OCI-LY7 (cell line): ENCODE measurements at regions not wholly inside any gene's neighbourhood (a gene's known extent, or its start where the extent isn't known, plus 50 kb on each side); places are given as distances from the start of the nearest gene placed in this dataset.

Source experiments
- BruUV-seq: library from RNA; stranded (reverse); fragments of 400-500 nt; replicated peaks from 2 replicates; lab custom pipeline; 2021; lab: Mats Ljungman, UMichigan
- CTCF ChIA-PET: fragments of 300-600 bp; sonication (Branson Sonifier 250); formaldehyde crosslinking; loops from one replicate; lab custom pipeline; 2022; ENCODE audit warnings: antibody characterized with exemption; ENCODE audit not compliant: unreplicated experiment; lab: Charles Lee
- POLR2A ChIA-PET: fragments of 300-600 bp; sonication (Branson Sonifier 250); formaldehyde crosslinking; loops from one replicate; lab custom pipeline; 2022; ENCODE audit warnings: antibody characterized with exemption; lab: Charles Lee
- DNase-seq: peaks from one replicate; pipeline ENCODE4 v3.0.0-alpha.2; 2015; ENCODE audit warnings: low spot score
- H2AFZ ChIP-seq: fragments of 200-600 bp; sonication (generic), shearing (Covaris generic); 2 replicates; pipeline ENCODE4 v1.6.1; 2014; ENCODE audit warnings: mild to moderate bottlenecking, antibody characterized with exemption, low read length, moderate library complexity
- H3K27ac ChIP-seq: fragments of 200-600 bp; sonication (generic); 2 replicates; pipeline ENCODE4 v1.5.1; 2014; ENCODE audit warnings: mixed run types, low read depth, mild to moderate bottlenecking, moderate library complexity, low read length, inconsistent platforms; ENCODE audit not compliant: poor library complexity, severe bottlenecking
- H3K36me3 ChIP-seq: fragments of 200-600 bp; sonication (generic); 2 replicates; pipeline ENCODE4 v1.6.1; 2014; ENCODE audit warnings: mild to moderate bottlenecking, antibody characterized with exemption, low read length, moderate library complexity, mixed read lengths; ENCODE audit not compliant: insufficient read depth
- H3K4me1 ChIP-seq: fragments of 200-600 bp; sonication (generic); 2 replicates; pipeline ENCODE4 v1.5.1; 2014; ENCODE audit warnings: mild to moderate bottlenecking, low read length; ENCODE audit not compliant: insufficient read depth, poor library complexity, severe bottlenecking
- H3K4me2 ChIP-seq: fragments of 200-600 bp; sonication (generic); 2 replicates; pipeline ENCODE4 v1.6.1; 2014; ENCODE audit warnings: mild to moderate bottlenecking, low read length
- H3K4me3 ChIP-seq: fragments of 200-600 bp; sonication (generic); 2 replicates; pipeline ENCODE4 v1.5.1; 2014; ENCODE audit warnings: mild to moderate bottlenecking, low read depth, low read length; ENCODE audit not compliant: poor library complexity, severe bottlenecking
- H3K79me2 ChIP-seq: fragments of 200-600 bp; sonication (generic); 2 replicates; pipeline ENCODE4 v1.6.1; 2016; ENCODE audit warnings: low read depth, mild to moderate bottlenecking, low read length, moderate library complexity, mixed read lengths; ENCODE audit not compliant: insufficient read depth
- H3K9me2 ChIP-seq: fragments of 200-600 bp; sonication (generic); 2 replicates; pipeline ENCODE4 v1.6.1; 2016; ENCODE audit warnings: mild to moderate bottlenecking, low read length, mixed read lengths; ENCODE audit not compliant: insufficient read depth
- H3K9me3 ChIP-seq: fragments of 200-600 bp; sonication (generic); 2 replicates; pipeline ENCODE4 v1.6.1; 2014; ENCODE audit warnings: mild to moderate bottlenecking, mixed run types, low read length, mixed read lengths
- H4K20me1 ChIP-seq: fragments of 200-600 bp; sonication (generic); 2 replicates; pipeline ENCODE4 v1.6.1; 2014; ENCODE audit warnings: mild to moderate bottlenecking, antibody characterized with exemption, low read length, moderate library complexity, mixed read lengths; ENCODE audit not compliant: insufficient read depth
- EZH2phosphoT487 ChIP-seq: fragments of 200-600 bp; sonication (generic); IDR thresholded peaks from 2 replicates; pipeline ENCODE4 v1.6.1; 2018; ENCODE audit warnings: low read depth, borderline replicate concordance, mild to moderate bottlenecking, mixed run types, antibody characterized with exemption, low read length, moderate library complexity, mixed read lengths
- intact Hi-C: fragments of 100-400 bp; cut with micrococcal nuclease; formaldehyde crosslinking; loops from one replicate; pipeline ENCODE4 v1.10.0; 2022; ENCODE audit not compliant: unreplicated experiment
- TF ChIP-seq, protein P1 (sequence below): fragments of 200-600 bp; sonication (generic); conservative IDR thresholded peaks from 2 replicates; pipeline ENCODE4 v1.5.1; 2014; ENCODE audit warnings: mild to moderate bottlenecking, antibody characterized with exemption, low read length, moderate library complexity, mixed read lengths

DNA sequence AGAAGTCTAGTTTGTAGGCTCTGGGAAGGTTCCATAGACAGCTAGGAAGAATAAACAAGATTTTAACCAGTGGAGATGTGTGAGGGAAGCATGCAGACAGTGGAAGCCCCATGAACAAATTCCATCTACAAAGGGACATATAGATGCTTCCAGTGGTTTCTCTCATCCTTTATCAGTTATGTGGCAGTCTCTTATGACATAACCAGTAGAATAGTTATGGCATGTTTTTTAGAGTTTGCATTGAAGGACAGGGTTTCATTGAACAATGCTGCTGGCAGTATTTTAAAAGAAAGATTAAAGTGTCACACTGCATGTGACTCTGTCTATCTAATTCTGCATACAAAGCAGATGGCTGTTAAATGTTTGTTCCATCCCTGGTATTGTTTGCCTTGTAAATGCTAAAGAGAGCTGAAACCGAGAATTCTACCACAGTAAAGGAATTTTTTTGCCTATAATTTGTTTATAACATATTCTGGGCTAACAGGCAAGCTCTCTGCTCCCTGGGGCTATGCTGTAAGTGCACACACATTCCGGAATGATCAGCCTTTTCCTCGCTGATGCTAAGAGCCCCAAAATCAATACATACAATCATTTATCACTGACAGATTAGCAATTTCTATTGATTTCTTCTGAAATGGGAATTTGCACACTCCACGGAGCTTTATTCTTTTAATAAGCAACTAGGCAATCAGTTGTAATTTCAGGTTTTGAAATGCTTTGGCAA, 76.8 kb upstream of the PELI1 start:
- no peaks in the 10 kb centered on the region for H4K20me1 ChIP-seq
- peak overlapping the region; percentile 55; the same call in 1 of the 2 replicates for H2AFZ ChIP-seq
- intact Hi-C loops = no loop called here
- H3K9me3 ChIP-seq = no peaks in the 10 kb centered on the region
- H3K4me3 ChIP-seq = no peak overlapping the region
- CTCF ChIA-PET = no interaction called here
- POLR2A ChIA-PET = interaction anchor here (1.1 to 2.1 kb wide), 3 partner anchors 10 to 120 kb away, joined by 3 to 6 read pairs (median 3); no protein-coding TSS in a partner anchor
- peaks cover 60% of the 10 kb centered on the region for H3K4me1 ChIP-seq
- no peak for TF ChIP-seq EZH2phosphoT487
- TF ChIP-seq, protein P1, sequence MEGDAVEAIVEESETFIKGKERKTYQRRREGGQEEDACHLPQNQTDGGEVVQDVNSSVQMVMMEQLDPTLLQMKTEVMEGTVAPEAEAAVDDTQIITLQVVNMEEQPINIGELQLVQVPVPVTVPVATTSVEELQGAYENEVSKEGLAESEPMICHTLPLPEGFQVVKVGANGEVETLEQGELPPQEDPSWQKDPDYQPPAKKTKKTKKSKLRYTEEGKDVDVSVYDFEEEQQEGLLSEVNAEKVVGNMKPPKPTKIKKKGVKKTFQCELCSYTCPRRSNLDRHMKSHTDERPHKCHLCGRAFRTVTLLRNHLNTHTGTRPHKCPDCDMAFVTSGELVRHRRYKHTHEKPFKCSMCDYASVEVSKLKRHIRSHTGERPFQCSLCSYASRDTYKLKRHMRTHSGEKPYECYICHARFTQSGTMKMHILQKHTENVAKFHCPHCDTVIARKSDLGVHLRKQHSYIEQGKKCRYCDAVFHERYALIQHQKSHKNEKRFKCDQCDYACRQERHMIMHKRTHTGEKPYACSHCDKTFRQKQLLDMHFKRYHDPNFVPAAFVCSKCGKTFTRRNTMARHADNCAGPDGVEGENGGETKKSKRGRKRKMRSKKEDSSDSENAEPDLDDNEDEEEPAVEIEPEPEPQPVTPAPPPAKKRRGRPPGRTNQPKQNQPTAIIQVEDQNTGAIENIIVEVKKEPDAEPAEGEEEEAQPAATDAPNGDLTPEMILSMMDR = no peak
- BruUV-seq = no TSS peak
- H3K79me2 ChIP-seq = no peaks in the 10 kb centered on the region
- no peak for DNase-seq
- no peaks in the 10 kb centered on the region for H3K36me3 ChIP-seq
- peak overlapping the region; percentile 38 for H3K4me2 ChIP-seq
- no peaks in the 10 kb centered on the region for H3K9me2 ChIP-seq
- no peak overlapping the region for H3K27ac ChIP-seq

DNA sequence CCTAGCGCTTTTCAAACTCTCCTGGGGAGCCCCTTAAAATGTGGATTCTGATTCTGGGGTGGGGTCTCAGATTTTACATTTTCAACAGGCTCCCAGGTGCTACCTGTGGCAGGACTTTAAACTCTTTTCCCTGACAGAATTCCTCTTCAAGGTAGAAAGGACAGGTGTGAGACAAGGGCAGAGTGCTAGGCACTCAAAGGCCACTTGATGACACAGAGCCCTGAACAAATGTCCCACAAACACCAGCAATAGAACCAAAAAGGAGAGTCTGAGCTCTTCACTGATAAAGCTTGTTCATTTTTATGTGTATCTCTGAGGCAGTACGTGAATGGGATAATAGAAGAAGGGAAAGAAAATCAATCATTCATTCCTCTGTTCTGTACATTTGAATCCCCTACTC, 77.7 kb upstream of the PELI1 start:
- no peak overlapping the region for H3K27ac ChIP-seq
- no peaks in the 10 kb centered on the region for H3K79me2 ChIP-seq
- no peak for DNase-seq
- no peak overlapping the region for H3K4me2 ChIP-seq
- no peaks in the 10 kb centered on the region for H3K9me2 ChIP-seq
- H3K4me3 ChIP-seq = no peak overlapping the region
- TF ChIP-seq, protein P1 = no peak
- no peak for TF ChIP-seq EZH2phosphoT487
- ChIA-PET CTCF (interaction anchor here (1.5 kb wide), 1 partner anchor 15 kb away, joined by 4 read pairs; no protein-coding TSS in a partner anchor), POLR2A (interaction anchor here (0.7 to 2.1 kb wide), 9 partner anchors 9 to 529 kb away, joined by 3 to 10 read pairs (median 3); no protein-coding TSS in a partner anchor)
- BruUV-seq = no TSS peak
- no peaks in the 10 kb centered on the region for H4K20me1 ChIP-seq
- intact Hi-C loops = no loop called here
- H3K36me3 ChIP-seq = no peaks in the 10 kb centered on the region
- peaks cover 56% of the 10 kb centered on the region for H3K4me1 ChIP-seq
- H2AFZ ChIP-seq = peak overlapping the region; percentile 55; the same call in 1 of the 2 replicates
- H3K9me3 ChIP-seq = no peaks in the 10 kb centered on the region

DNA sequence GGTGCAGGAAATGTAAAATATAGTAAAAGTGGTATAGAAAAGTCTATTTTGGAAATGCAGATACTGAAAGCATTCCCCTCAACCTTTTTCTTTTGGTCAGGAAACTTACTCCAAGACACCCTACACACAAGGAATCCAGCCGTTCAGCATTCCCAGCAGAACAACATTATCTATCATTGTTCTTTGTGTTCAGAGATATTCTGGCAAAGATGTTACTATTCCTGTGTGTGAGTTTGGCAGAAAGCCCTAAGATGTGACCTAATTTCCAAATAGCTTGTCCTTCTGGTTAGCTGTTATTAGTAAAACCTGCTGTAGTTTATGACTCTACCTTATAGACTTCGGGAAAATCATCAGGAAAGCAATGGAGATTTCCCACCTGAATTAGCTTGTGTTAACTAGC, 78.1 kb upstream of the PELI1 start:
- H3K27ac ChIP-seq = no peak overlapping the region
- no peak for DNase-seq
- no peaks in the 10 kb centered on the region for H3K79me2 ChIP-seq
- H3K36me3 ChIP-seq = no peaks in the 10 kb centered on the region
- ChIA-PET CTCF (interaction anchor here (1.5 kb wide), 1 partner anchor 15 kb away, joined by 4 read pairs; no protein-coding TSS in a partner anchor), POLR2A (interaction anchor here (0.5 to 2.2 kb wide), 13 partner anchors 8 to 1517 kb away, joined by 3 to 17 read pairs (median 4); partner anchors contain the start of gene EHBP1)
- peak overlapping the region; percentile 65 for H3K4me2 ChIP-seq
- no peaks in the 10 kb centered on the region for H3K9me3 ChIP-seq
- no peak for TF ChIP-seq EZH2phosphoT487
- TF ChIP-seq, protein P1 = no peak
- no peak overlapping the region for H3K4me3 ChIP-seq
- intact Hi-C loops = no loop called here
- BruUV-seq = no TSS peak
- H3K9me2 ChIP-seq = no peaks in the 10 kb centered on the region
- peak overlapping the region; percentile 98; the same call in 1 of the 2 replicates for H2AFZ ChIP-seq
- peaks cover 55% of the 10 kb centered on the region for H3K4me1 ChIP-seq
- H4K20me1 ChIP-seq = no peaks in the 10 kb centered on the region
